SK-N-SH treated with all-trans-retinoic acid at 6 μM for 48 hours (cell line): ENCODE measurements at regions not wholly inside any gene's neighbourhood (a gene's known extent, or its start where the extent isn't known, plus 50 kb on each side); places are given as distances from the start of the nearest gene placed in this dataset.

ENCODE experiments used
- ATAC-seq: fragments of 200-7000 bp; cut with Tn5 transposase; 3 replicates; pipeline ENCODE4 v1.9.1; 2020; ENCODE audit warnings: mild to moderate bottlenecking, moderate library complexity
- ARNTL ChIP-seq: fragments of 450-650 bp; formaldehyde crosslinking; IDR thresholded peaks from 2 replicates; pipeline ENCODE4 v1.5.0; 2020; ENCODE audit warnings: low read depth, mild to moderate bottlenecking, moderate library complexity, borderline replicate concordance
- BACH2 ChIP-seq: fragments of 250-450 bp; sonication (Bioruptor Pico); IDR thresholded peaks from 2 replicates; pipeline ENCODE4 v1.9.0; 2021; ENCODE audit warnings: mild to moderate bottlenecking, borderline replicate concordance
- CREB5 ChIP-seq: fragments of 250-450 bp; sonication (Bioruptor Pico); IDR thresholded peaks from 2 replicates; pipeline ENCODE4 v1.5.1; 2020; ENCODE audit warnings: low read depth, mild to moderate bottlenecking, moderate library complexity
- CSDC2 ChIP-seq: fragments of 250-450 bp; sonication (Bioruptor Pico); IDR thresholded peaks from 2 replicates; pipeline ENCODE4 v1.5.0; 2020; ENCODE audit warnings: mild to moderate bottlenecking, moderate library complexity
- ESRRG ChIP-seq: fragments of 250-450 bp; sonication (Bioruptor Pico); IDR thresholded peaks from 2 replicates; pipeline ENCODE4 v1.6.1; 2021; ENCODE audit warnings: mild to moderate bottlenecking
- GLIS3 ChIP-seq: fragments of 250-450 bp; sonication (Bioruptor Pico); IDR thresholded peaks from 2 replicates; pipeline ENCODE4 v1.5.0; 2020; ENCODE audit warnings: mild to moderate bottlenecking, moderate library complexity
- ISL1 ChIP-seq: fragments of 250-450 bp; sonication (Bioruptor Pico); IDR thresholded peaks from 2 replicates; pipeline ENCODE4 v2.1.2; 2022; ENCODE audit warnings: mild to moderate bottlenecking, moderate library complexity
- POU6F1 ChIP-seq: fragments of 250-450 bp; sonication (Bioruptor Pico); IDR thresholded peaks from 2 replicates; pipeline ENCODE4 v1.8.0; 2021; ENCODE audit warnings: low read depth, mild to moderate bottlenecking, moderate library complexity, borderline replicate concordance
- PPARA ChIP-seq: fragments of 250-450 bp; sonication (Bioruptor Pico); IDR thresholded peaks from 2 replicates; pipeline ENCODE4 v1.5.0; 2020; ENCODE audit warnings: mild to moderate bottlenecking, borderline replicate concordance
- RARB ChIP-seq: fragments of 250-450 bp; sonication (Bioruptor Pico); IDR thresholded peaks from 2 replicates; pipeline ENCODE4 v1.8.0; 2021; ENCODE audit warnings: mild to moderate bottlenecking, moderate library complexity
- SNAI2 ChIP-seq: fragments of 250-450 bp; sonication (Bioruptor Pico); IDR thresholded peaks from 2 replicates; pipeline ENCODE4 v1.5.0; 2020; ENCODE audit warnings: mild to moderate bottlenecking, moderate library complexity
- TCF4 ChIP-seq: fragments of 250-450 bp; sonication (Bioruptor Pico); IDR thresholded peaks from 2 replicates; pipeline ENCODE4 v1.8.0; 2021; ENCODE audit warnings: mild to moderate bottlenecking, moderate library complexity, borderline replicate concordance
- ZC3H10 ChIP-seq: fragments of 250-450 bp; sonication (Bioruptor Pico); IDR thresholded peaks from 2 replicates; pipeline ENCODE4 v1.5.1; 2021; ENCODE audit warnings: mild to moderate bottlenecking, moderate library complexity
- ZFP3 ChIP-seq: fragments of 250-450 bp; sonication (Bioruptor Pico); IDR thresholded peaks from 2 replicates; pipeline ENCODE4 v1.5.0; 2020; ENCODE audit warnings: mild to moderate bottlenecking, moderate library complexity
- ZFP30 ChIP-seq: fragments of 450-650 bp; formaldehyde crosslinking; IDR thresholded peaks from 2 replicates; pipeline ENCODE4 v1.5.0; 2022; ENCODE audit warnings: mild to moderate bottlenecking, moderate library complexity
- ZNF565 ChIP-seq: fragments of 450-650 bp; formaldehyde crosslinking; conservative IDR thresholded peaks from 2 replicates; pipeline ENCODE4 v1.5.0; 2020; ENCODE audit warnings: low read depth, mild to moderate bottlenecking, moderate library complexity
- ZNF70 ChIP-seq: fragments of 450-650 bp; formaldehyde crosslinking; IDR thresholded peaks from 2 replicates; pipeline ENCODE4 v1.5.0; 2020; ENCODE audit warnings: mild to moderate bottlenecking, moderate library complexity
- TF ChIP-seq, protein P1 (sequence below): fragments of 250-450 bp; sonication (Bioruptor Pico); IDR thresholded peaks from 2 replicates; pipeline ENCODE4 v1.5.1; 2021; ENCODE audit warnings: mild to moderate bottlenecking, moderate library complexity
- TF ChIP-seq, protein P2 (sequence below): fragments of 250-450 bp; sonication (Bioruptor Pico); IDR thresholded peaks from 2 replicates; pipeline ENCODE4 v1.5.0; 2020; ENCODE audit warnings: mild to moderate bottlenecking, moderate library complexity
- TF ChIP-seq, protein P3 (sequence below): fragments of 250-450 bp; sonication (Bioruptor Pico); IDR thresholded peaks from 2 replicates; pipeline ENCODE4 v1.8.0; 2020; ENCODE audit warnings: mild to moderate bottlenecking, moderate library complexity, borderline replicate concordance

DNA sequence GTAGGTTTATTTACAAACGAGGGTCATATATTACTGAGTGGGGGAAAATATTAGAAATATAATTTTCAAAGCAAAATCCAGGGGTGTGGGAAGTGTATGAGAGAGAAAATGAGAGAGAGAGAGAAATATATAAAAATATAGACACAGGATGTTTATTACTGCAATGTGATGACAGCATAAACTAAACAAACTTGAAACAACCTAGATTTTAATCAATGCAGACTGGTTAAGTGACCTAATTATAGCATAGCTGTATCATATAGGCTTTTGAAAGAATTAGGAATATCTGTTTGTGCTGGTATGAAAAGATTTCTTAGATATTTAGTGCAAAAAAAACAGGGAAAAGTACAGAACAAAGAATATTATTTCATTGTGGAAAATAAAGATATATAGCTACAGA, 280.5 kb downstream of the ACTL7B start:
- TF ChIP-seq GLIS3 = no peak
- TF ChIP-seq, protein P1, sequence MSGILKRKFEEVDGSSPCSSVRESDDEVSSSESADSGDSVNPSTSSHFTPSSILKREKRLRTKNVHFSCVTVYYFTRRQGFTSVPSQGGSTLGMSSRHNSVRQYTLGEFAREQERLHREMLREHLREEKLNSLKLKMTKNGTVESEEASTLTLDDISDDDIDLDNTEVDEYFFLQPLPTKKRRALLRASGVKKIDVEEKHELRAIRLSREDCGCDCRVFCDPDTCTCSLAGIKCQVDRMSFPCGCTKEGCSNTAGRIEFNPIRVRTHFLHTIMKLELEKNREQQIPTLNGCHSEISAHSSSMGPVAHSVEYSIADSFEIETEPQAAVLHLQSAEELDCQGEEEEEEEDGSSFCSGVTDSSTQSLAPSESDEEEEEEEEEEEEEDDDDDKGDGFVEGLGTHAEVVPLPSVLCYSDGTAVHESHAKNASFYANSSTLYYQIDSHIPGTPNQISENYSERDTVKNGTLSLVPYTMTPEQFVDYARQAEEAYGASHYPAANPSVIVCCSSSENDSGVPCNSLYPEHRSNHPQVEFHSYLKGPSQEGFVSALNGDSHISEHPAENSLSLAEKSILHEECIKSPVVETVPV (CRISPR knock-in tag) = no peak
- TF ChIP-seq POU6F1 (CRISPR knock-in tag) = no peak
- TF ChIP-seq, protein P2, sequence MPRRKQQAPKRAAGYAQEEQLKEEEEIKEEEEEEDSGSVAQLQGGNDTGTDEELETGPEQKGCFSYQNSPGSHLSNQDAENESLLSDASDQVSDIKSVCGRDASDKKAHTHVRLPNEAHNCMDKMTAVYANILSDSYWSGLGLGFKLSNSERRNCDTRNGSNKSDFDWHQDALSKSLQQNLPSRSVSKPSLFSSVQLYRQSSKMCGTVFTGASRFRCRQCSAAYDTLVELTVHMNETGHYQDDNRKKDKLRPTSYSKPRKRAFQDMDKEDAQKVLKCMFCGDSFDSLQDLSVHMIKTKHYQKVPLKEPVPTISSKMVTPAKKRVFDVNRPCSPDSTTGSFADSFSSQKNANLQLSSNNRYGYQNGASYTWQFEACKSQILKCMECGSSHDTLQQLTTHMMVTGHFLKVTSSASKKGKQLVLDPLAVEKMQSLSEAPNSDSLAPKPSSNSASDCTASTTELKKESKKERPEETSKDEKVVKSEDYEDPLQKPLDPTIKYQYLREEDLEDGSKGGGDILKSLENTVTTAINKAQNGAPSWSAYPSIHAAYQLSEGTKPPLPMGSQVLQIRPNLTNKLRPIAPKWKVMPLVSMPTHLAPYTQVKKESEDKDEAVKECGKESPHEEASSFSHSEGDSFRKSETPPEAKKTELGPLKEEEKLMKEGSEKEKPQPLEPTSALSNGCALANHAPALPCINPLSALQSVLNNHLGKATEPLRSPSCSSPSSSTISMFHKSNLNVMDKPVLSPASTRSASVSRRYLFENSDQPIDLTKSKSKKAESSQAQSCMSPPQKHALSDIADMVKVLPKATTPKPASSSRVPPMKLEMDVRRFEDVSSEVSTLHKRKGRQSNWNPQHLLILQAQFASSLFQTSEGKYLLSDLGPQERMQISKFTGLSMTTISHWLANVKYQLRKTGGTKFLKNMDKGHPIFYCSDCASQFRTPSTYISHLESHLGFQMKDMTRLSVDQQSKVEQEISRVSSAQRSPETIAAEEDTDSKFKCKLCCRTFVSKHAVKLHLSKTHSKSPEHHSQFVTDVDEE (CRISPR knock-in tag) = no peak
- TF ChIP-seq ZFP30 (CRISPR knock-in tag) = no peak
- TF ChIP-seq ZFP3 (CRISPR knock-in tag) = no peak
- no peak for TF ChIP-seq ISL1
- no peak for TF ChIP-seq PPARA (CRISPR knock-in tag)
- no peak for TF ChIP-seq SNAI2 (CRISPR knock-in tag)
- TF ChIP-seq ZNF70 = no peak
- no peak for TF ChIP-seq ZC3H10 (CRISPR knock-in tag)
- no peak for TF ChIP-seq TCF4 (CRISPR knock-in tag)
- no peak for TF ChIP-seq ZNF565
- ATAC-seq = no peak

GRCh38 chr9:108569624-108570023, 286.2 kb downstream of the ACTL7B start:
- no peak for ATAC-seq
- TF ChIP-seq CREB5 (CRISPR knock-in tag) = no peak
- TF ChIP-seq SNAI2 (CRISPR knock-in tag) = no peak
- TF ChIP-seq ESRRG = no peak
- TF ChIP-seq GLIS3 = no peak

DNA sequence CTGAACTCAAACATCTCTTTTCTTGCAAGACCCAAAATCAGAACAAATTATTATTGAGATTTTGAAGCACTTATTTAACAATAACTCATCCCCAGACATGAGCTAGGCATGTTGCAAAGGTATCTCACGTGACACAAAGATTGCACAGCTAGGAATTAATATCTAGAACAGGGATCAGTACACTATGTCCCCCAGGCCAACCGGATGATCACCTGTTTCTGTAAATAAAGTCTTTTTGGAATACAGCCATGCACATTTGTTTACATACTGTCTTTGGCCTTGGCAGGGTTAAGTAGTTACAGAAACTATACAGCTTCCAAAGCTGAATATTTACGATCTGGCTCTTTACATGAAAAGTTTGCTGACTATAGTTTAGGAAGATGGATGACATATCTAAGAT, 287.7 kb downstream of the ACTL7B start:
- TF ChIP-seq GLIS3 (no peak), ESRRG (no peak), POU6F1 (CRISPR knock-in tag) (no peak), SNAI2 (CRISPR knock-in tag) (no peak), RARB (CRISPR knock-in tag) (no peak)
- TF ChIP-seq, all 23 proteins: peak for 0

DNA sequence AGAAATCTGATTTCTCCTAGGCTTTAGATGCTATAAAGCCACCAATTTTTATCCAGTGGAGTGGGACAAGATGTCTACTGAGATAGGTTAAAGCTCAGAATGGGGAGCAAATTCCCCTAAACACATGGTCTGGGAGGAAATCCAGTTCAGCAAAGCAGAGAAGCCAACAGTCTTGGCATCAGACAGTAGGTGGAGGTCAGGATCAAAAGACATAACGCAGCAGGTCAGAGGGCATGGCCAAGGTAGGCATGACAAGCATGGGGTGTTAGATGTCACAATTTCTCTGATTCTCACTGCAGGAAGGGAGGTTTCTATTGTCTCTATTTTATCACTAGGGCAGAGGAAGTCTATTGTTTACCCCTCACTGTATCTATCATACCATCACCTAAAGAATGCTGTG, 288.2 kb downstream of the ACTL7B start:
- ATAC-seq = no peak
- no peak for TF ChIP-seq ZFP30 (CRISPR knock-in tag)
- TF ChIP-seq CSDC2 (CRISPR knock-in tag) = no peak
- TF ChIP-seq, protein P3, sequence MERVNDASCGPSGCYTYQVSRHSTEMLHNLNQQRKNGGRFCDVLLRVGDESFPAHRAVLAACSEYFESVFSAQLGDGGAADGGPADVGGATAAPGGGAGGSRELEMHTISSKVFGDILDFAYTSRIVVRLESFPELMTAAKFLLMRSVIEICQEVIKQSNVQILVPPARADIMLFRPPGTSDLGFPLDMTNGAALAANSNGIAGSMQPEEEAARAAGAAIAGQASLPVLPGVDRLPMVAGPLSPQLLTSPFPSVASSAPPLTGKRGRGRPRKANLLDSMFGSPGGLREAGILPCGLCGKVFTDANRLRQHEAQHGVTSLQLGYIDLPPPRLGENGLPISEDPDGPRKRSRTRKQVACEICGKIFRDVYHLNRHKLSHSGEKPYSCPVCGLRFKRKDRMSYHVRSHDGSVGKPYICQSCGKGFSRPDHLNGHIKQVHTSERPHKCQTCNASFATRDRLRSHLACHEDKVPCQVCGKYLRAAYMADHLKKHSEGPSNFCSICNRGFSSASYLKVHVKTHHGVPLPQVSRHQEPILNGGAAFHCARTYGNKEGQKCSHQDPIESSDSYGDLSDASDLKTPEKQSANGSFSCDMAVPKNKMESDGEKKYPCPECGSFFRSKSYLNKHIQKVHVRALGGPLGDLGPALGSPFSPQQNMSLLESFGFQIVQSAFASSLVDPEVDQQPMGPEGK (CRISPR knock-in tag) = no peak
- no peak for TF ChIP-seq ZC3H10 (CRISPR knock-in tag)
- no peak for TF ChIP-seq ZFP3 (CRISPR knock-in tag)
- TF ChIP-seq CREB5 (CRISPR knock-in tag) = no peak
- no peak for TF ChIP-seq ARNTL
- no peak for TF ChIP-seq RARB (CRISPR knock-in tag)
- no peak for TF ChIP-seq ESRRG
- no peak for TF ChIP-seq BACH2 (CRISPR knock-in tag)

More for the DNA sequence above, 287.7 kb downstream of the ACTL7B start:
- no peak for ATAC-seq
